Ectodermal cell (in vitro differentiated cells): ENCODE measurements at regions not wholly inside any gene's neighbourhood (a gene's known extent, or its start where the extent isn't known, plus 50 kb on each side); places are given as distances from the start of the nearest gene placed in this dataset.

ENCODE experiments used
- H3K27ac ChIP-seq: 2 replicates; pipeline ENCODE4 v1.7.0; 2013; ENCODE audit warnings: mild to moderate bottlenecking, low read depth, low read length; ENCODE audit not compliant: insufficient read depth, poor library complexity, severe bottlenecking
- H3K27me3 ChIP-seq: 2 replicates; pipeline ENCODE4 v1.7.0; 2013; ENCODE audit warnings: mild to moderate bottlenecking, low read length; ENCODE audit not compliant: insufficient read depth, control insufficient read depth, poor library complexity, severe bottlenecking
- H3K36me3 ChIP-seq: one replicate; pipeline ENCODE4 v1.7.0; 2013; ENCODE audit warnings: low read length; ENCODE audit not compliant: control insufficient read depth, insufficient read depth
- H3K4me1 ChIP-seq: one replicate; pipeline ENCODE4 v1.7.0; 2013; ENCODE audit warnings: low read length; ENCODE audit not compliant: control insufficient read depth, insufficient read depth
- H3K4me3 ChIP-seq: 2 replicates; pipeline ENCODE4 v1.7.0; 2013; ENCODE audit warnings: low read depth, low read length, control low read depth; ENCODE audit not compliant: insufficient read depth
- H3K9me3 ChIP-seq: 2 replicates; pipeline ENCODE4 v1.7.0; 2013; ENCODE audit warnings: mild to moderate bottlenecking, low read length, moderate library complexity; ENCODE audit not compliant: control insufficient read depth
- WGBS, 2 experiments: methylation state at CpG; one replicate each; pipeline ENCODE4 v1.1.7; 2013; ENCODE audit warnings: missing lambda C conversion rate in 2 of 2; 5-methylcytosine and 5-hydroxymethylcytosine counted together

GRCh38 chr9:113646946-113647914 lies 183.7 kb downstream of the RGS3 start:
- H3K36me3 ChIP-seq, result no peaks in the 10 kb centered on the region
- H3K9me3 ChIP-seq, result no peaks in the 10 kb centered on the region
- no peak overlapping the region for H3K27ac ChIP-seq
- H3K27me3 ChIP-seq, result peaks cover 59% of the 10 kb centered on the region
- peaks cover 20% of the 10 kb centered on the region for H3K4me1 ChIP-seq
- H3K4me3 ChIP-seq, result no peak overlapping the region
- WGBS, 2 experiments, result 85 to 91% methylated on average over 10 of the region's 10 CpGs

GRCh38 chr9:113648048-113648447 lies 184.5 kb downstream of the RGS3 start:
- Histone ChIP-seq H3K4me1 (peaks cover 20% of the 10 kb centered on the region), H3K4me3 (no peak overlapping the region), H3K9me3 (no peaks in the 10 kb centered on the region), H3K27me3 (peaks cover 51% of the 10 kb centered on the region), H3K36me3 (no peaks in the 10 kb centered on the region), H3K27ac (no peak overlapping the region)
- 89 to 92% methylated on average over 2 of the region's 2 CpGs for WGBS, 2 experiments

DNA sequence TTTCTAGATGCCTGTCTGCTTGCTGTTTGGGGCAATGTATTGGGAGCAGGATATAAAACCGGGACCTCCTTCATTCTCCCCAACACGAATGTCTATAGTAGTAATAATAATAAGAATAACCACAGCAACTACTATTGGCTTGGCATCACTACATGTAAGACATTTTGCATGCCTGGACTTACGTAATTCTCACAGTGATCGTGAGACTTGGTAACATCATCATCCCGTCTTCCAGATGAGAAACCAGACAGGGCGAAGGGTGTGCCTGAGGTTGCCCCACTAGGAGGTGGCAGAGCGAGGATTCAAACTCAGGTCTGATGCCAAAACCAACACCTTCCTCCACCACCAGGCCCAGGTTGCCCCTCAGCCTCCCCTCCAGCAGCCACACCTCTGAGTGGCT lies 185.1 kb downstream of the RGS3 start:
- no peak overlapping the region for H3K4me3 ChIP-seq
- WGBS, 2 experiments, result 93% methylated on average over 5 of the region's 7 CpGs
- peaks cover 20% of the 10 kb centered on the region for H3K4me1 ChIP-seq
- H3K27ac ChIP-seq, result no peak overlapping the region
- H3K36me3 ChIP-seq, result no peaks in the 10 kb centered on the region
- no peaks in the 10 kb centered on the region for H3K9me3 ChIP-seq
- H3K27me3 ChIP-seq, result peaks cover 46% of the 10 kb centered on the region

- Histone ChIP-seq H3K27me3 (peaks cover 41% of the 10 kb centered on the region), H3K9me3 (no peaks in the 10 kb centered on the region), H3K36me3 (no peaks in the 10 kb centered on the region), H3K4me1 (peaks cover 20% of the 10 kb centered on the region), H3K4me3 (no peak overlapping the region), H3K27ac (no peak overlapping the region)
- WGBS, 2 experiments, result 82% methylated on average over 11 of the region's 11 CpGs
These were observed 185.5 kb downstream of the RGS3 start for GRCh38 chr9:113649054-113649453.

GRCh38 chr9:113649855-113650206 lies 186.3 kb downstream of the RGS3 start:
- Histone ChIP-seq H3K9me3 (no peaks in the 10 kb centered on the region), H3K4me1 (peaks cover 20% of the 10 kb centered on the region), H3K27ac (no peak overlapping the region), H3K36me3 (no peaks in the 10 kb centered on the region), H3K27me3 (peaks cover 33% of the 10 kb centered on the region), H3K4me3 (no peak overlapping the region)
- 87 to 90% methylated on average over 2 of the region's 2 CpGs for WGBS, 2 experiments

DNA sequence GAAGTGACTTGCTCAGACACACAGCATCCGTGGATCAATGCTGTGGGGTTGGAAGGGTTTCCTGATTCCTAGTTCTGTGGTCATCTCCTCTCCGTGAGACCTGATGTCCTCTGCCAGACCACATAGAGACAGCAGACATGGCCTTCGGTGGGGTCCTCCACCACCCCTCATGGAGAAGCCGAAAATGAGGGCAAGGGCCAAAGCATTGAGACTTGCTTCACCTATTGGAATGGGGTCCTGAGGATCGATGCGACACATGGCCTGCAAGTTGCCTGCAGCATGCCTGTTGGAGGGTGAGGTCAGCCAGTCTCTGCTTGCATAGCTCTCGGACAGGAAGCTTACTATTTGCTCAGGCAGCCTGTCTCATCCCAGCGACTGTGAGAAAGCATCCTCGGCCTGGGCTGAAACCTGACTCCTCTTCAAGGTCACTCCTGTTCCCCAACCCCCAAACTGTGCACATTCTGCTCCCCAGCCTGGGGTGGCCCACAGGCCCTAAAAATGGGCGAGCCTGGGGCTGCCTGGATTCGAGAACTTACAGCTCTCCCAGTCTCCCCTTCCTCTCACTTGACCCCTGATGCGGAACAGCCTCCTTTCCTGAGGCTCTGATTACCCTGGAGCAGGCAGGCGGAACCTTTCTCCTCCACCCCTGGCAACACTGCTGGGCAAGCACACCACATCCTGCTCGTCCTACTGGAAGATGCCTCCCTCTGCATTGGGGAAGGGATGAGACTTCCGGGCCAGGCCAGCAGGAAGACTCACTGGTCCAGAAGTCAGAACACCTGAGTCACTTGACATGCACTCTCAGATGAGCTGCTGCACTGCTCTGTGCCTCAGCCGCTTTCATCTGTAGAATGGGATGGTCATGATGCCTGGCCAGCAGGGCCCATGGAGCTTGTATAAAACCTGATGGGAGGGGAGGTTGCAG lies 186.9 kb downstream of the RGS3 start:
- WGBS, 2 experiments, result 76 to 77% methylated on average over 16 of the region's 16 CpGs
- H3K4me1 ChIP-seq, result peaks cover 20% of the 10 kb centered on the region
- no peak overlapping the region for H3K27ac ChIP-seq
- H3K9me3 ChIP-seq, result no peaks in the 10 kb centered on the region
- no peak overlapping the region for H3K4me3 ChIP-seq
- H3K27me3 ChIP-seq, result peaks cover 27% of the 10 kb centered on the region
- H3K36me3 ChIP-seq, result no peaks in the 10 kb centered on the region

DNA sequence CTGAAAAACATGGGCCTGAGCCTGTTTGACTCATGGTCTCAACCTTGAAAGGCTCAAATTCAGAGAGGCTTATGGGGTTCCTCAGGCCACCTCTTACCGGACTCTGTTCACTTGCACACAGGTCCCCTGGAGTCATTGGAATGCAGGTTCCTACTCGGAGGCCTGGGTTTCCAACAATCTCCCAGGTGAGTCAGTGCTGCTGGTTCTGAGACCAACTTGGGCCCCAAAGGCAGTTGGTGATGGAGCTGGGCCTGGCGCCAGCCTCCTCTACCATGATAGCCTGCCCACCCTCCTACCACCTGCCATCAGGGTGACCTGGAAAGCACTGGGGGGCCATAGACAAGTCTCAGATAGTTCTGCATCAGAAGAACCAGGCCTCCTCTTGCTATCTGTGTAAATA lies 188.4 kb downstream of the RGS3 start:
- Histone ChIP-seq H3K36me3 (no peaks in the 10 kb centered on the region), H3K4me3 (no peak overlapping the region), H3K9me3 (no peaks in the 10 kb centered on the region), H3K27me3 (peaks cover 13% of the 10 kb centered on the region), H3K27ac (no peak overlapping the region), H3K4me1 (peaks cover 14% of the 10 kb centered on the region)
- 89 to 91% methylated on average over 3 of the region's 3 CpGs for WGBS, 2 experiments

DNA sequence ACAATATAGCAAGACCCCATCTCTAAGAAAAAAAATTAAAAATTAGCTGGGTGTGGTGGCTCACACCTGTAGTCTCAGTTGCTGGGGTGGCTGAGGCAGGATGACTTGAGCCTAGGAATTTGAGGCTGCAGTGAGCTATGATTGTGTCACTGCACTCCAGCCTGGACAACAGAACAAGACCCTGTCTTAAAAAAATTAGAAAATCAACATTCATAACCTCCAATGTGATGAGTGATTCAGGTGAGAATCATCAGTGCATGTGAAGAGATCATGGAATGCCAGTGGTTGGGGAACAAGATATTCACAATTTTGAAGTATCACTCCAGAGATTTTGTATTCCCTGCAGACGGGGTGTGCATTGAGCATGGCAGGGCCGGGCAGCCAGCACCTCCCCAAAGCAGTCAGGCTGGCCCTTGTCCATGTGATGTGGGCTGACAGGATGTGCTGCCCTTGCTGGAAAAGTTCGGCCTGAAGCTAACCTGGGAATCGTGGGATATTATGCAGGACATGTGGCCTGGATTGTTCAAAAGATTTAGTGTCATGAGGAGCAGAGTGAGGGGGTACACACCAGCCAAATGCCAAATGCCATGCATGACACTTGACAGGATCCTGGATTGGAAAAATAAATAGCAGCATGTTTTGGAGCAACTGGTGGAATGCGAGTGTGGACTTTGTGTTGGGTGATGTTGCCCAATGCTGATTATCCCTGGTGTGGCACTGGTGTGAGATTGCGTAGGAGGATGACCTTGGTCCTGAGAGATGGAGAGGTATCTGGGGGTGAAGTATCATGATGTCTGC lies 189.0 kb downstream of the RGS3 start:
- WGBS, 2 experiments, result 93 to 96% methylated on average over 6 of the region's 6 CpGs
- Histone ChIP-seq H3K36me3 (no peaks in the 10 kb centered on the region), H3K27ac (no peak overlapping the region), H3K27me3 (peaks cover 6% of the 10 kb centered on the region), H3K4me1 (peaks cover 14% of the 10 kb centered on the region), H3K4me3 (no peak overlapping the region), H3K9me3 (no peaks in the 10 kb centered on the region)

DNA sequence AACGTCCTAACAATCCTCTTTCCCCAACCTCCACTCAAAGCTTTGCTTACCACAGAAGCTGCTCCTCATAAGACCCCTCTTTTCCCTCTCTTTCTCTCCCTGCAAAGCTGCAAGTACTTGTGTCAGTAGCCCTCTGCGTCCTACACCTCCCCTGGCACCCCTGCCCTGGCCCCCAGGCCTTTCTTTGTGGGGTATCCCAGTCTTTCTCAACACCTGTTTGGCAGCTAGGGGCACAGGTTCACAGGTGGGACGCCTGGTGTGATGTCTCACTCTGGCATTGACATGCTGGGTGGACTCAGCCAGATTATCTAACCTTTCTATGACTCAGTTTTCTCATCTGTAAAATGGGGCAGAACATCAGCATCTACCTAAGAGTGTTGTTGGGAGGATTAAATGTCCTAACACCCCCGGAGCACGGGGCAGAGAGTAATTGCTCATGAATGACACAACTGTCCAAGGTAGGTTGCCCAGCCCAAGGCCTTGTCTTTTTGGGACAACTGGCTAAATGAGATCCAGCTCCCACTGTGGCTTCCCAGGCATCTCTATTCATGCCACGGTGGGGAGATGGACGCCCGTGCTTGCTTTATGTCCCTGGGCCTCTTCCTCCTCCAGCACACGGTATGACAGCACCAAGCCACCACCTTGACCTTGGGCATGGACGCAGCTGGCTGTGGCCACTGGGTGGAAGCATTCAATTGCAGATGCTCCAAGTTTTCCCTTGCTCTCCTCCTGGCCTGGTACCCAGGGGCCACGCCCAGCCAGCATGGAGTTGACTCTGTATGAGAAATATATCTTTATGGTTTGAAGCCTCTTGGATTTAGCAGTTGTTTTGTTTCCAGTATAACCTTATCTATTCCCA lies 190.4 kb downstream of the RGS3 start:
- H3K4me1 ChIP-seq, result peaks cover 14% of the 10 kb centered on the region
- no peaks in the 10 kb centered on the region for H3K27me3 ChIP-seq
- WGBS, 2 experiments, result 85 to 88% methylated on average over 10 to 11 of the region's 11 CpGs
- H3K36me3 ChIP-seq, result no peaks in the 10 kb centered on the region
- no peaks in the 10 kb centered on the region for H3K9me3 ChIP-seq
- H3K27ac ChIP-seq, result no peak overlapping the region
- H3K4me3 ChIP-seq, result no peak overlapping the region
